ENCODE measurements at regions not wholly inside any gene's neighbourhood (a gene's known extent, or its start where the extent isn't known, plus 50 kb on each side); places are given as distances from the start of the nearest gene placed in this dataset.
A peak's percentile ranks its signal among the peaks of the same experiment; 100 is the strongest.

- DNase-seq: no peak
Measured at GRCh38 chr4:85268961-85269360, 206.0 kb upstream of the ARHGAP24 start.

GRCh38 chr4:85274955-85275354, 200.0 kb upstream of the ARHGAP24 start:
- DNase-seq: no peak

- no peak for DNase-seq
Measured at GRCh38 chr4:85280963-85281362, 194.0 kb upstream of the ARHGAP24 start.

DNA sequence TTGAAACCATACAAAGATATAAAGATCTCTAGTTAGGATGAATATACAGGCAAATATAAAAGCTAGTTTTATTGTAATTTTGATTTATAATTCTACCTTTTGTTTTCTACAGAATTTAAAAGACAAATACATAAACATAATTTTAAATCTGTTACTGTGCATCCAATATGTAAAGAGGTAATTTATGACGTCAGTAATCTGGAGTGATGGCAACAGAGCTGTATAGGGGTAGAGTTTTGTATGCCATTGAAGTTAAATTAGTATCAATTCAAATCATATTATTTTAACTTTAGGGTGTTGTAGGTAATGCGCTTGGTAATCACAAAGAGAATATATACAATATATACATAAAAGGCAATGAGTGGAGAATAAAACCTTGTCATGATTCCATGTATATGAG, 183.7 kb upstream of the ARHGAP24 start:
- no peak for DNase-seq

GRCh38 chr4:85298037-85298436, 176.9 kb upstream of the ARHGAP24 start:
- DNase-seq: no peak

GRCh38 chr4:85302193-85302736, 172.7 kb upstream of the ARHGAP24 start:
- no peak for DNase-seq

DNA sequence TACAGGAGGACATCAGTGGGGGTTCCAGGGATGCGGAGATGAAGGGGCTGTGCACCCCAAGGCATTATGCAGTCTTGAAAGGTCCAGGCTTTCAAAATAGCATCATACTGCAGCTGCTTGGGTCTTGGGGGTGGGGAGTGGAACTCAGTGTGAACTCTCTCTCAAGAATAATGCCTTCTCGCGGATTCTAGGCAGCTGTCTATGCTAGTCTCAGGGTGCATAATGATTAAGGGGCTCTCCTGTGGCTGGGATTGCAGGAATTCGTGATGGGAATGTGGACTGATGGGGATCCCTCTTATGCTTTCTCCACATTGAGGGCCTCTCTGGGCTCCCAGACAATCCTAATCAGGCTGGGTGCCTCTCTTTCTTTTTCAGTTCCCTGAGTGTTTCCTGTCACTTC, 172.2 kb upstream of the ARHGAP24 start:
- DNase-seq: no peak

DNA sequence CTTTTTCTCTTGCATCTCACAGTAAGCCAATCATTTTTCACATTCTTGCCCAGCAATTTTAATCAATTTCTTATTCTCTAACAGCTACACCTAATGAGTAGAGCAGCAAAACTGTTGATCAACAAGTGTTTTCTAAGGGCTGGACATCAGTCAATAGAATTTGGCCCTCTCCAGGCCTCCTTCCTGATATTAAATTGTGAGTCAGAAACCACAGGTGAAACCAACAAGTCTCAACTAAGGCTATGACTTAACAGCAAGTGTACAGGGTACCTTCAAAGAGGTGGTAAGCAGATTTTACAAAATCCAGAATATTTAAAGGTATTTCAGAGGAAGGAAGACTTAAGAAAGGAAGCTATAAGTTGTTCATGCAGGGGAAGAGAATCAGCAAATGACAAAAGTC, 156.5 kb upstream of the ARHGAP24 start:
- DNase-seq: no peak

DNA sequence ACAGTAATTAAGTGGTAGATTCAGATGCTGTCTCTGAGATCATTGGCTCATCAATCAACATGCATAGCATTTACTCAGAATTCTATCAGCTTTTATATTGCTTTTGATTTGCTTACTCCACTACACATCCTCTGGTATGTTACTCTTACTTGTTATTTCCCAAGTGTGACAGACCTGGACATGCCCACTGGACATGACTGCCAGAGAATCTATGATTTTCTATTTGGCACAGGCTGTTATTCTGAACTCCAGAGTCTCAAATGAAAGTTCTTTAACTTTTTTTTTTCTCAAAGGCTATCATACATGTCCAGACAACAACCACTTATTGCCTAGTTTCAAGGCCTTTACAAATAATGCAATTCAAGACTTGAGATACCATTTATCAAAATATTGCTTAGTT, 116.1 kb upstream of the ARHGAP24 start:
- DNase-seq: no peak

DNA sequence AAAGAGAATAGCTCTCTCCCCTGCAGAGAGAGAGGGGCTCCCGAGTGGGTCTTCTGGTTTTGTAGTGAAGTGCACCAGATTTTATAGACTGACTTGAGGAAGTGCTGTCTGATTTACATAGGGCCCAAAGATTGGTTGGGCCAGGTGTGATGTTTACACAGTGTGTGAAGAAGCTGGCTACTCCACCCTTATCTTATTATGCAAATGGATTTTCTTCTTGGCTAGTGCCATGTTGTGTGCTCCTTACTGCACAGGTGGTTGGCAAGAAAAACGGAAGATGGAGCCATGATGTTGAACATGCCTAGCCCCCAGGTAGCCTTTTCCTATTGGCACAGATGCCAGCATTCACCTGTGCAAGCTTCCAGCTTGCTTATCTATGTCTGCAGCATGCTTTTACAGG, 112.4 kb upstream of the ARHGAP24 start:
- no peak for DNase-seq

- no peak for DNase-seq
Measured at GRCh38 chr4:85367815-85368214, 107.1 kb upstream of the ARHGAP24 start.

GRCh38 chr4:85368240-85368639, 106.7 kb upstream of the ARHGAP24 start:
- no peak for DNase-seq

DNA sequence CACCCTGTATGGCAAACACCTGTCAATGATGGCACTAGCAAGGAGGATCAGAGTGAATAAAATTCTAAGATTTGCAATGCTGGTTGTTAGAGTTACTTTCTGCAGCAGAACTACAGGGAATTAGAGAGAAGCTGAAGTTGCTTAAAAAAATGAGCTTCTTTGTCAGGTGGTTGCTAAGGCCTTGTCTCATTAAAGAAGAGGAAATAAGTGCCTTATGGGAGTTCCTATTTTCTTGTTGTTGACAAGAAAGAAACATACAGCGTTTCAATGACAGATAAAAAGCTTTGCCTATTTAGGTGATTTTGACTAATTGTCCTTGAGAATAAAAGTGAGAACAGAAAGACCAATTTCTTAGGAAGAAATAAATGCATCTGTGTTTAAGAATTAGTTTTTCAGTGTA, 106.0 kb upstream of the ARHGAP24 start:
- DNase-seq: no peak

DNA sequence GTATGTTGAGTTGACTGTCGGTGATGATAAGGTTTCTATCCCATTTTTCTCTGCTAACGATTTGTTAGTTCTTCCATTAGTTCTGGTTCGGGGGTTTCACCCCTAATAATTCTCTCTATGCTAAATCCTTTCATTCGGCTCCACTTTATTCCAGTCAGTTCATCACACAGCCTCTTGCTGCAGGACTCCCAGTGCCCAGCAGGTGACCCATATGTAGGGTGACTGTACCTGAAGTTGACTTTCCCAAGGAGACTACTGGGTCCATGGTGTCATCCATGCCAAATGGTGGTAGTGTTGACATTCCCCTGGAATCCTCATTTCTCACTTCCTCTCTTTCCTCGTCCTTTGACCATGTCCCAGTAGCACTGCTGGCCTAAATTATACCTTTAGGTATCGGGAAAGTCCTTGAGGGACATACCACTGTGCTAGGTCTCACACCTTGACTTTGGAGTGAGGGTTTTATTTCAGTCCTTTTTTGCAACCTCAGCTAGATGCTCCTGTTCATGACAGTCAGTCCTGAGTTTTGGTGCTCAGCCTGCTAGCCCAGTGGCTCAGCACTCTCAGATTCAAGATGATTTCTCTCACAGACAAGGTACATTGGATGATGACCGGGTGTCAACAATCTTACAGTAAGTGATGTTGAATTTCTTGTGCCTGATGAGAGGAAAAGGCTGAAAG, 105.1 kb upstream of the ARHGAP24 start:
- DNase-seq: no peak

- DNase-seq: peak; percentile 59
Measured at GRCh38 chr4:85370400-85371032, 104.4 kb upstream of the ARHGAP24 start.

- DNase-seq: no peak
Measured at GRCh38 chr4:85372966-85373365, 102.0 kb upstream of the ARHGAP24 start.

GRCh38 chr4:85376285-85376684, 98.7 kb upstream of the ARHGAP24 start:
- DNase-seq: no peak

DNA sequence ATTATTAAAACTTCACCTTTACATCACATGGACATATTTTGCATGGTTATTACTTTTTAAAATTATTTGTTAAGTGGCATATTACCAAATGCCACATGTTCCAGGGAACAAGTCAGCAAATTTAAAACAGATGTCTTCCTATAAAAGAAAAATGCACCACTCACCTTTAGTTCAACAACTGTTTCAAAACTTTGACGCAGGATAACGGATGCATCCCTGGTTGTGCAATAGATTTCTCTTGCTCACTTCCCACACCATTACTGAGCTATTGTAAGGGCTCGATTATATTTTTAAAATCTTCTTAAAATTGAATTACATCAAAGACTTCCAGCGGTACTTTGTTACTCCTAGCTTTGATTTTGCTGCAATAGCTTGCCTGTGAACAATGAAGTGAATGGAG, 93.0 kb upstream of the ARHGAP24 start:
- no peak for DNase-seq

DNA sequence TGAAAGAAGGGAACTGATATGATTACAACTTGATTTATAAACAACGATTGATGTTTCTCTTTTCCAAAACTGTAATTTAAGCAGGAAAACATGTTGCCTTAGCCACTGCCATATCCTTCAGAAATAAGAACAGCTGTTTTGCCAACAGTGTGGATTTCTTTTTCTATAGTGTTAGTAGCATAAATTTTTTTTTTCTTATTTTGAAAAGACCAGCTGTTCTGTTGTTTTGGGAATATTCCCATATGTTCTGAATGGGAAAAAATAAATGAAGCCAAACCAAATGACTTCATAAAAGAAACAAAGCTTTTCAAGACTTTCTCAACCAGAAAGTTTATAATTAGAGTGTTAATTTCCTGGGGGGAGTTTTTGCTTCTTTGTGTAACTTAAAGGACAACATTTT, 83.9 kb upstream of the ARHGAP24 start:
- no peak for DNase-seq

DNA sequence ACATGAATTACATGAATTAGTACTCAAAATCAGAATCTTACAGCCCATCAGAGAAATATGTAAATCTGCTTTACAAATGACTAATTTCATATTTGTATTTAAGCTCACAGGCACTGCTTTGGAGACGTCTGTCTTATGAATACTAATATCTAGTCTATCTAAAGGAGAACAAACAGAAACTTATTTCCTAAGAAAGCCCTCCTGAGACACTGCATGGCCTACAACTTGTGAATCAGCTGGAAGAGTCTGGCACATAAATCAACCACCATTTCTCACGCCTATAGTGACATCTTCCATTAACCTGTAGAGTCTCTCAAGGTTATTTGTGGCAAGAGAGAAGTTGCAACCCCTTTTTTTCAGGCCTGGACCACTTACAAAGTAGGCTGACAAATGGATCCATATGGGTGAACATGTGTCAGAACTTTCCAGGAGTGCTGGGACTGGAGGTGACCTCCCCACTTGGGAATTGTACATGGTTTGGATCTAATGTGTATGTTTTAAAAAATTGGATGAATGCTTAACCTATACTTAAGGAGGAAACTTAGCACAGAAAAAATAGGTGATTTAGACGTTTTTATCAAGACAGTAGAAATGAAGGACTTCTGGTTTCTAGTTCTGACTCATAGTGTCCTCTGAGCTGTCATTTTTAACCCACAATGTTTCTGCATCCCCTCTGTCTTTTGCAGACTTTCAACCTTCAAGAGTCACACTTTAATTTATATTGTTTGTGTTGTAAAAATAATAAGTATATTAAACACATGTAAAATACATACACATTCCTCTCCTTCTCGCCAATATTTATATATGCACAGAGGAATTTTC, 83.2 kb upstream of the ARHGAP24 start:
- DNase-seq: no peak

- DNase-seq: no peak
Measured at GRCh38 chr4:85393201-85393600, 81.7 kb upstream of the ARHGAP24 start.

GRCh38 chr4:85398276-85398675, 76.7 kb upstream of the ARHGAP24 start:
- DNase-seq: no peak

GRCh38 chr4:85399270-85399669, 75.7 kb upstream of the ARHGAP24 start:
- DNase-seq: no peak

DNA sequence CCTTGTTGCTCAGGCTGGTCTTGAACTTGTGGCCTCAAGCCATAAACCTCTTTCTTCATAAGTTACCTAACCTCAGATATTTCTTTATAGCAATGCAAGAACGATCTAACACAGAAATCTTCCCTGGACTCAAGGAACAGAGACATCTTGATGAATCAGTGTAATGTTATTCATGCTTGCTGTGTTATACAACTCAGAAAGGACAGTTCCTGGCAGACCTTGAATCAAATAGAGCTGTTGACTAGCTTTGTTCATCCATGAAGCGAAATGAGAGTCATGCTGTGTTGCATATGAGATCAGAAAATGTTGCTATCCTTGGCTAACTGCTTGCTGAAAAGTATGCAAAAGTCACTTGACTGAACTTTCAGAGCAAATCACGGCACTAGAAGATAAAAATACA, 72.6 kb upstream of the ARHGAP24 start:
- DNase-seq: no peak
